ENCODE measurements at regions not wholly inside any gene's neighbourhood (a gene's known extent, or its start where the extent isn't known, plus 50 kb on each side); places are given as distances from the start of the nearest gene placed in this dataset.
"Not testable (repeated sequence)": the region's sequence is repeated elsewhere in the genome, so short reads cannot be mapped to it uniquely, and the experiment has no call there.

DNA sequence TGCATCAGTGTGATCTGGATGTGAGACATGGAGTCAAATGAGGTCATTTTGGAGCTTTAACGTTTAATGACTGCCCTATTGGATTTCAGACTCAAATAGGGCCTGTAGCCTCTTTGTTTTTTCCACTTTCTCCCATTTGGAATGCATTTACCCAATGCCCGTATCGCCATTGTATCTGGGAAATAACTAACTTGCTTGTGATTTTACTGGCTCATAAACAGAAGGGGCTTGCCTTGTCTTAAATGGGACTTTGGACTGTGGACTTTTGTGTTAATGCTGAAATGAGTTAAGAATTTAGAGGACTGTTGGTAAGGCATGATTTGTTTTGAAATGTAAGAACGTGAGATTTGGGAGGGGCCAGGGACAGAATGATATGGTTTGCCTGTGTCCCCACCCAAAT, 494.6 kb downstream of the CHSY3 start:
- CTCF ChIA-PET = no interaction called here
- POLR2A ChIA-PET = no interaction called here

DNA sequence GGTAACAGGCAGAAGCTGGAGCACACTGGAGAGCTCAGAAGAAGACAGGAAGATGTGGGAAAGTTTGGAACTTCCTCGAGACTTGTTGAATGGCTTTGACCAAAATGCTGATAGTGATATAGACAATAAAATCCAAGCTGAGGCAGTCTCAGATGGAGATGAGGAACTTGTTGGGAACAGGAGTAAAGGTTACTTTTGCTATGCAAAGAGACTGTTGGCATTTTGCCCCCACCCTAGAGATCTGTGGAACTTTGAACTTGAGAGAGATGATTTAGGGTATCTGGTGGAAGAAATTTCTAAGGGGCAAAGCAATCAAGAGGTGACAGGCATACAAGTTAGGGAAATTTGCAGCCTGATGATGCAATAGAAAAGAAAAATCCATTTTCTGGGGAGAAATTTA, 493.5 kb downstream of the CHSY3 start:
- CTCF ChIA-PET = not testable (repeated sequence)

DNA sequence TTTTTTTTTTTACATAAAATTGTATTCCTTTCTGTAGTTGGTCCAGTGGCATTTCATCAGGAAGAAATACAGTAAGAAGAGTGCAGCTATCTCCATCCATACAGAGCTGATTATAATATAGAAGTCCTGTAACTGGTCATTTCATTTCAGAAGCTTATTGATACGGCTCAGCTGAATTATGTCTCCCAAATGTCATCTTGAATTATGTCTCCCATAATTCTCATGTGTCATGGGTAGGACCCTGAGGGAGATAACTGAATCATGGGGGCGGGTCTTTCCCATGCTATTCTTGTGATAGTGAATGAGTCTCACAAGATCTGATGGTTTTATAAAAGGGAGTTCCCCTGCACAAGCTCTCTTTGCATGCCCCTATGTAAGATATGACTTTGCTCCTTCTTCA, 492.9 kb downstream of the CHSY3 start:
- CTCF ChIA-PET = no interaction called here
- POLR2A ChIA-PET = no interaction called here

More for the DNA sequence above, 493.5 kb downstream of the CHSY3 start:
- POLR2A ChIA-PET = not testable (repeated sequence)

DNA sequence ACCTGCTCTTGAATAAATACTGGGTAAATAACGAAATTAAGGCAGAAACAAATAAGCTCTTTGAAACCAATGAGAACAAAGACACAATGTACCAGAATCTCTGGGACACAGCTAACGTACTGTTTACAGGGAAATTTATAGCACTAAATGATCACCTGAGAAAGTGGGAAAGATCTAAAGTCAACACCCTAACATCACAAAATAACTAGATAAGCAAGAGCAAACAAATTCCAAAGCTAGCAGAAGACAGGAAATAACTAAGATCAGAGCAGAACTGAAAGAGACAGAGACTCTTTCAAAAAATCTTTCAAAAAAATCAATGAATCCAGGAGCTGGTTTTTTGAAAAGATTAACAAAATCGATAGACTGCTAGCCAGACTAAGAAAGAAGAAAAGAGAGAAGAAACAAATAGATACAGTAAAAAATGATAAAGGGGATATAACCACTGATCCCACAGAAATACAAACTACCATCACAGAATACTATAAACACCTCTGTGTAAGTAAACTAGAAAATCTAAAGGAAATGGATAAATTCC, 487.5 kb downstream of the CHSY3 start:
- POLR2A ChIA-PET, CTCF ChIA-PET: not testable (repeated sequence)

DNA sequence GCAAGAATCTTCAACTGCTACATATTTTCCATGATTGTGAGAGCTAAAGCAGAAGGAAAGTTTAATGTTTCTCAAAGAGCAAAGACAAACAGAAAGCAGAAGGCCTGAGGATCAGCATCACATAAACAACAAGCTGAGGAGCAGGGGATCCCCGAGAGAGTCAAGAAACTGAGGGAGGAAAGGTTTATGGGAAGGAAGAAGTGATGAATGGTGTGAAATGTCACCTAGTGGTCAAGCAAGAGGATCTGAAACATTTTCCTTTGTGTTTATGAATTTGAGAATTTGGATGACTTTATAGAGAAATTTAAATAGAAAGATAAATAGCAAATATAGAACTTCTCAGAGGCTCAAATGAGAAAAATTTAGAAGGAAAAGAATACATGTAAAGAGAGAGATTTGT, 481.9 kb downstream of the CHSY3 start:
- POLR2A ChIA-PET = no interaction called here
- CTCF ChIA-PET = no interaction called here

DNA sequence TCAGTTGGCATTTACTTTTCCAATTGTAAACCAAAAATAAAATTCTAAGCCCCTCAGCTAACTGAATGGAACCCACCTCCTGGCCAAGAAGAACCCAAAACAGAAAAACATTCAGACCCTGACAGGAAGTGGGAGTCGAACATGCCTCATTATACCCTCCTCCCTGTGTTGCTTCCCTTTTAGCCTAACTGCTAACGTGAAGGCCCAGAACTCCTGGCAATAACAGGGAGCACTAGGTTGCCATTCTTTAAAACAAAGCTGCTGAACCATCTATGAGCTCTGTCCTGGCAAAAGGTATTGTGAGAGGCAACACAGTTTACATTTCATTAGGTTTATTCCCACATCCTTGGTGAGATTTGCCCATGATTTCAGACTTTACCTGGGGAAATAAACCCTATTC, 481.4 kb downstream of the CHSY3 start:
- ChIA-PET CTCF (no interaction called here), POLR2A (no interaction called here)

DNA sequence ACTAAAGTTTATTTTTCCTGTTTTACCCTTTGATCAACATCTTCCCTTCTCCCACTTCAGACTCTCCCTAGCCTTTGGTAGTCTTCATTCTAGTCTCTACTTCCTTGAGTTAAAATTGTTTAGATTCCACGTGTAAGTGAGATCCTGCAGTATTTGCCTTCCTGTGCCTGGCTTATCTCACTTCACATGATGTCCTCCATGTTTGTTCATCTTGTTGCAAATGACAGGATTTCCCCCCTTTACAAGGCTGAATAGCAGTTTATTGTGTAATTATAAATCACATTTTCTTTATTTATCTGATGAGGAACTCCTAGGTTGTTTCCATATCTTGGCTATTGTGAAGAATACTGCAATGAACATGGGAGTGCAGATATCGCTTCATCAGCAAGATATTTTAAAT, 461.7 kb downstream of the CHSY3 start:
- POLR2A ChIA-PET = no interaction called here
- CTCF ChIA-PET = no interaction called here

DNA sequence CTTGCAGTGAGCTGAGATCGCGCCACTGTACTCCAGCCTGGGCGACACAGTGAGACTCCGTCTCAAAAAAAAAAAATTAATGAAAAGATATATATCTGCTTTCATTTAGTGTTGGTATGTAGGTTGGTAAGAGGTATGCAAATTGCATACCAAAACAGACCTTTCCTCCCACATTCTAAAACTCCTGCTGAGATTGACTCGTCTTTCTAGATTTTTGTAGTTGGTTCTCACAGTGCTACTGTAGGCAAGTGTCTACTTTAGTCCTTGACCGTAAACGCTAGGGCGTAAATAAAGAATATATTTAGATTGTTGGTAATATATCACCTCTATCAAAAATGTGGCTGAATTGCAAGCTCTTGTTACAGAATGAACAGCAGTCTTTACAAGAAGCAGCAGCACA, 445.9 kb downstream of the CHSY3 start:
- ChIA-PET CTCF (no interaction called here), POLR2A (no interaction called here)

DNA sequence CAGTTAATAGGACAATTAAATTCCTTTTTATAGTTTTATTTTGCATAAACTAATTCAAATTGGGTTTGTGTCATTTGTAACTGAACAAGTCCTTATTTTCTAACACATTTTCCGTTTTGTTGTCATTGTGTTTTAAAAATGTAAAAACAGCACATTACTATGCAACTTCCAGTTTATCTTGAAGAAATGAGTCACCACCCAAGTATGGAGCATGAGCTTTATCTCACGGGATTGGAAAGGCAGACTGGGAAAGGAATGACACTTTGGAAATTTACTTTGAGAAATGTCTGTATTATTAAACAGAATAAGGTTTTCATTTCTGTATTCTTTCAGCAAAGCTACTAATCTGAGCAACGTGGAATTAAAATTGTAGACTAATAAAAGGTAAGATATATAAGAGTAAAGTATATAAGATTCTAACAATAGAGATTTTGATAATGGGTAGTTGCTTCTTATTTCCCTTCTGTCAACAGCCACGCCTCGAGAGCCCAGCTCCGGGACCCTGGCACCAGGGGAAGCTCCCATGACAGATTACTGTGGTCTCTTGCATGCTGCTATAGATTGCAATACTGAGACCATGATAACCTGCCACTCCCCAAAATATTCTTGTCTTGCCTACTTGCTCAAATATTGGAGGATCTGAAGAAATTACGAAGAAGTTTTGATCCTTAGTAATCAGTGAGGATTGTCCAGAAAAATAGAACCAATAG, 433.1 kb downstream of the CHSY3 start:
- CTCF ChIA-PET = no interaction called here
- POLR2A ChIA-PET = no interaction called here

DNA sequence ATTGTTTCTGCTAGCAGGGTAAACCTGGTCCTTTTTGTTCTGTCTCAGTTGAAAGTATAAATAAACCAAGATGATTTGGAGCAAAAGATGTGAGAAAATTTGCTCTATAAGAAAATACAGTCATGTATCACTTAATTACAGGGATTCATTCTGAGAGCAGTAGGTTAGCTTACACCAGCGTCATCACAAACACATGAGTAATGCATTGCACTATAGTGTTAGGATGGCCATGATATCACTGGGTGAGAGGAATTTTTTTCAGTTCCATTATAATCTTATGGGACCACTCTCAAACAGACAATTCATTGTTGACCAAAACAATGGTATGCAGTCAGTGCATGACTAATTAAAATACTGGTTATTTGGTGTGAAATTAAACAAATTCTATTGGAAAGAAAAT, 430.9 kb downstream of the CHSY3 start:
- ChIA-PET CTCF (no interaction called here), POLR2A (no interaction called here)

DNA sequence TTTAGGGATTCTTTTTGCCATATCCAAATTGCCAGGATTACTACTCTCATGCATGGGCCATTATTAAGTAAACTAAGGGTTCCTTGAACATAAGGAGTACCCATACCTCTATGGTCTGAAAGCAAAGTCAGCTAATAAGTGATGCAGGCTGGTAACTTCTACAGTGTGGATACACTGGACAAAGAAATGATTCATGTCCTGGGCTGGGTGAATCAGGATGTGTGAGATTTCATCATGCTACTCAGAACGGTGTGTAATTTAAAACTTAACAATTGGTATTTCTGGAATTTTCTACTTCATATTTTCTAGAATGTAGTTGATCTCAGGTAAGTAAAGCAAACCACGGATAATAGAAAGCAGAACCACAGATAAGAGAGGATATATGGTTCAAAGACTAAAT, 428.8 kb downstream of the CHSY3 start:
- POLR2A ChIA-PET = no interaction called here
- CTCF ChIA-PET = no interaction called here

DNA sequence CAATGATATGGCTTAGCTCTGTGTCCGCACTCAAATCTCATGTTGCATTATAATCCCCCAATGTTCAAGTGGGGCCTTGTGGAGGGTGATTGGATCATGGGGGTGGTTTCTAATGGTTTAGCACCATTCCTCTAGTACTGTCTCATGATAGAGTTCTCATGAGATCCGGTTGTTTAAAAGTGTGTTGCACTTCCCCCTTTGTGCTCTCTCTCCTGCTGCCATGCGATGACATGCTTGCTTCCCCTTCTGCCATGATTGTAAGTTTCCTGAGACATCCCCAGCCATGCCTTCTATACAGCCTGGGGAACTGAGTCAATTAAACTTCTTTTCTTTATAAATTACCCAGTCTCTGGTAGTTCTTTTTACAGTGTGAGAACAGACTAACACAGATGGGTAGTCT, 427.1 kb downstream of the CHSY3 start:
- POLR2A ChIA-PET = no interaction called here

DNA sequence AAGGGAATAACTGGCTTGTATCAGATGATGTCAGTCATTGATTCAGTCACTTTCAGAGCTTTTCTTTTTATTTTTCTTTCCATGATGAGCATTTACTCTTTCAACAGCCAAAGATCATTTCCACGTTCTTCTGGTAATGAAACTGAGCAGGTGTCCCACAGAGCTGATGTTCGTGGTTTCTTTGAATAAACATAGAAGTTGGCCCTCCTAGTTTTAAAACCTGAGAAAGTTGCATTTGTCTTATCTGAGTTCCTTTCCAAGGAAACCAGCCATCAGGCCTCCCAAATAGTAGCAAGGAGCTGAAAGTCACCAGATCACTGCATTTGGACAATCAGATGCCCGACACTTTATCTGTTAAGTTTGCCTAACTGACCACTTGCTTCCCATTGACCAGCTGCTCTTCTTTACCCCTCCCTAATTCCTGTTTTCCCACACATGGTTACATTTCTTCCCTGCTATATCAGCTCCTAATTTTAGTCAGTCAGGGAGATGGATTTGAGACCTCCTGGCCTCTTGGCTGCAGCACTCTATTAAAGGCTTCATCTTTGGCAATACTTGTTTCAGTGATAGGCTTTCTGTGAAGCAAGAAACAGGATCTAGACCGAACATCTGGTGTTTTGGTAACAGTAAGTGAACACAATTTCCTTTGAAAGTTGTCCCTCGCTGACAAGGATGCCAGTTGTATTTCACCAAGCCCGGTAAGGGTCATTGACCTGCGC, 420.8 kb downstream of the CHSY3 start:
- CTCF ChIA-PET = no interaction called here
- POLR2A ChIA-PET = no interaction called here

More for the DNA sequence above, 427.1 kb downstream of the CHSY3 start:
- CTCF ChIA-PET = interaction anchor here (0.6 kb wide), 1 partner anchor 36 kb away, joined by 3 read pairs; no protein-coding TSS in a partner anchor

DNA sequence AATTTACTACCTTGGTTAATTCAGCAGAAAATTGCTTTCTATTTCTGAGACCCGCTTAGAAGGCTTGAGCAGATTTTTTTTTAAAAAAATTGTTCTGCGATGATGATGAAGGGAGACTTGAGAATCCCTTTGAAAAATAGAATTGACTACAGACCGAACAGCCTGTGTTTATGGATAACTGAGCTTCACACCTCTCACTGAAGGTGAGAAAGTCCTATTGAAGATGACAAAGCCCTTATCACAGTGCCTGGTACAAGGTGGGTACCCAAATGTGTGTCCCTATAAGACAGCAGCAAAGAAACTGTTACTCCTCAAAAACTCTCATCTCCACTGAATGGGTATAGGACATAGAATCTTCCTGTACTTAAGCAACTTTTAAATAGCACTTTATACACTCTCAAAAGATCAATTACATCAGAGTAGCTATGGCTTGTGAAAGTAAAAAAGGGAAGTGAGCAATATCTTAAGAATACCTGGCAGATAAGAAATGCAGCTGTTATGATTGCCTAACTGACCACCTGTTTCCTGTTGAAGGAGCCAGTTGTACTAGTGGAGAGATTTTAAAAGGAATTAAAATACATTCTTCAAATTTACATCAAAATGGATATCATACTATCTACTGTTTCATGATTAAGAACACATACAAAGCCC, 419.7 kb downstream of the CHSY3 start:
- POLR2A ChIA-PET = no interaction called here
- CTCF ChIA-PET = no interaction called here

DNA sequence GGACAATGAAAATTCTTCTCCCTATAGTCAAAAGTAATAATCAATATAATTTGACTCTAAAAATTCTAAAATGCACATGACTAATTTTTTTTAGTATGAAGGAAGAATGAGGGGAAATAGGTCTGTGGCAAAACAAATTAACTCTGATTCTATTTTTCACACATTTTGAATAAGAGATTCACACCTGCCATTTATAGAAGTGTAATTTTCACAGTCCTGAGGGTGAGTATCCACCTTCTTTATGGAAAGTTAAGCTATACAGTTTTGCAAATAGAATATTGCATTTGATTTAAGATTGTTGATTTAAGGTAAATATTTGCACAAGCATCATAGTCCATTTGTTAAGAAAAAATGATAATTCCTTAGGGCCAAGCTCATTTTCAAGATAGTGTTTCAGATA, 417.7 kb downstream of the CHSY3 start:
- CTCF ChIA-PET = no interaction called here
- POLR2A ChIA-PET = no interaction called here

DNA sequence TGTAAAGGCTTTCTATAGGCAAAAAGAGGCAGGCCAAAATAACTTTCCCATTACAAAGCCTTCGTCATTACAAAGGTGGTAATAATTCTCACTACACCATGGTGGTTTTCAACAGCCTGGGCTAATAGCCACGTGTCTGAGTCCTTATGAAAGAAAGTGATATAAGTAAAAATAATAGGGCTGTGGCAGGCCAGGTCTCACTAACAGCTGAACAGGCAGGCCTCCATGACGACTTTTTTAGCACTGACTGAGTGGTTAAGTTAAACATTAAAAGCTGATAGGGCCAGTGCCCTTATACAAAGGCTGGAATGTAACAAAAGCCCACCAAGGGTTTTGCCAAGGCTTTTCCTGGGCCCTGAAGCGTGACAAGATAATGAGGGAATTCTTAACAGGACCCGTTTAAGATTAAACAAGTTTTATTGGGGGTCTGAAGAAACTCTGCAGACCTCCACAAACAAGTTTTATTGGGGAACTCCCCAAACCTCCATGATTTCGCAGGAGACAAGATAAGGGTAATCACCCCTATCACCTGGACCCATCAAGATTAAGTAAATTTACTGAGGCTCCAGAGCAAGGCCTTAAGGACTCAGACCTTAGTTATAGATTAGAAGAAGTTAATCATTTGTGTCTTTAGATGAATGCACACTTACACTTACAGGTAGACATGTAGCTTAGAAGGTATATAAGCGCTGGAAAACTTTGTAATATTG, 412.9 kb downstream of the CHSY3 start:
- CTCF ChIA-PET = no interaction called here
- POLR2A ChIA-PET = no interaction called here

DNA sequence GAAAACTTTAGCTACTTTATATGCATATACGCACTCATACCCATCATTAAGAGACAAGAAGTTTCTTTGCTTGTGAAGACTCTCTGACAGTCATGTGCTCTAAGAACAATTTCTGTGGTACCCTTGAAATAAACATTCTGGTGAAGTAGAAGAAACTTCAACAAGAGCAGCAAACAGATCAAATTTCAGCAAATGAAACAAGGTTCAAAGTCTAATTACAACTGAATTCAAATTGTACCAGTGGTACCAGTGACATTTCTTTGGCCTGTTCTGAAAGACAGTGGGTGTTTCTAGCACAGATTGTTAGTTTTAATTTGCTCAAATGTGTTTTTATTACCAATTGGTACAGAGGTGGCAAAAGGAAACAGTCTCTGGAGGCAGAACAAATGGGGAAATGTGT, 391.0 kb downstream of the CHSY3 start:
- ChIA-PET CTCF (no interaction called here), POLR2A (no interaction called here)

DNA sequence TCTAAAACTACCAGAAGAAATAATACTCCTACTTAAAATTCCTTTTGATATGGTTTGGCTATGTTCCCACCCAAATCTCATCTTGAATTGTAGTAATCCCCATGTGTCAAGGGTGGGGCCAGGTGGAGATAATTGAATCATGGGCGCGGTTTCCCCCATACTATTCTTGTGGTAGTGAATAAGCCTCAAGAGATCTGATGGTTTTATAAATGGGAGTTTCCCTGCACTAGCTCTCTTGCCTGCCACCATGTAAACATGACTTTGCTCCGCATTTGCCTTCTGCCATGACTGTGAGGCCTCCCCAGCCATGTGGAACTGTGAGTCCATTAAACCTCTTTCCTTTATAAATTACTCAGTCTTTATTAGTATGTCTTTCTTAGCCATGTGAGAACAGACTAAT, 390.5 kb downstream of the CHSY3 start:
- POLR2A ChIA-PET, CTCF ChIA-PET: not testable (repeated sequence)

DNA sequence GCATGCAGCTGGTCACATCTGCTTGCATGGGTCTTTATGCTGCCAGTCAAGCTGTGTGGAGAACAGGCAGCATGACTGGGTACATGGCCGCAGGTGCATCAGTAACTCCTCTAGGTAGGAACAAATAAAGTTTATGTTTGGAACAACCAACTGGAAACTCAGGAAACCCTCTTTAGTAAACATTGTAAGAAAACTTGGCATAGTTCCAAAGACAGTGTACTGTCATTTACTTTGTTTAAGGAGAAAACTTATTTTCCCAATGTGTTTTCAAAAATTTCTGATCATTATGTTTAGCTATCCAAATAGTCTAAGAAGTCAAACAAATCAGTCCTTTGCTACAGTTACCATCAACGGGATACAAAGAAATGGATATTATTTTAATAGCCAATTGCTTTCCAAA, 386.0 kb downstream of the CHSY3 start:
- POLR2A ChIA-PET = no interaction called here
- CTCF ChIA-PET = no interaction called here

DNA sequence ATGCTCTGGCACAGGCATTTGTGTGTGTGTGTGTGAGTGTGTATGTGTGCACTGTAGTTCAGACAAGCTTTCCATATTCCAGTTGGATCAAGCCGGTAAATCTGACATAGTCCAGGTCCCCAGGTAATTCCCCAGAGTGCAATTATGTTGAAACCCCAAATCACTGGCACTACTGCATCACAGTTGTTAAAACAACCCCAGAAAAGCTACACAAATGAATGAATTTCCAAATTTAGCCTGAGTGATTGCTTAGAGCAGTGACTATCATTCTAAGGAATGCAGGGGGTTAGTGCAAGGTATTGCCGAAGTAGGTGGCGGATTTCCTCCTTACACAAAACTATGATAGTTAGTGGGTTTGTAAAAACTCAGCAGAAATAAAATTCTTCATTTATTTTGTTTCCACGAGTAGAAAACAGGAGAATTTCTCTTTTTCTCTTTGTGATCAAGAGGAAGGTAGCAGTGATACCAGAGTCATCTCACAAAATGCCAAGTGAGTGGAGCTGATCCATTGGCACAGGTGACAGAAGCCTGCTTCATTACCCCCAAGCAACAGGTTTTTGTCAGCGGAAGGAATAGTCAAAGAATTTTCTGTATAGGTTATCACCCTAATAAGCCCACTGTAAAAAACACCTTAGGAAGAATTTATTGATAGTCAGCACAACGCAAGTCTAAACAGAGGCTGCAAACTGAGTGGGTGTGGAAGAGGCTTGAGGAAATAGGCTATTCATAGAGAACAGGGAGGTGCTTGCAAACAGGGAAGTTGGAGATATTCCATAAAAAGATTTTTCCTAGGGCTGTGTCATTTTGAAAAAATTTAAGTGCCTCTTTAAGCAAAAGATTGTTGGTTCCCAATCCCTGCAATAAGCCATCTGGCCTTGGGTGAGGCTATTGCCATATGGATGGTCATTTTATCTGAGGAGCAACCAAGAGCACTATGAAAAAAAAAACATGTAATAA, 385.1 kb downstream of the CHSY3 start:
- CTCF ChIA-PET = no interaction called here
- POLR2A ChIA-PET = no interaction called here

All from activated CD8-positive, alpha-beta memory T cell treated with anti-CD3 and anti-CD28 coated beads for 36 hours (primary cell).